Right ventricle myocardium superior (tissue), 1 donor: ENCODE measurements at regions not wholly inside any gene's neighbourhood (a gene's known extent, or its start where the extent isn't known, plus 50 kb on each side); places are given as distances from the start of the nearest gene placed in this dataset.
"Not testable (repeated sequence)": the region's sequence is repeated elsewhere in the genome, so short reads cannot be mapped to it uniquely, and the experiment has no call there.

ENCODE experiments used
- ATAC-seq: fragments of 200-7000 bp; cut with Tn5 transposase; one replicate; pipeline ENCODE4 v1.9.1; 2020; ENCODE audit warnings: mild to moderate bottlenecking; ENCODE audit not compliant: poor library complexity
- DNase-seq: peaks from one replicate; pipeline ENCODE4 v3.0.0-alpha.2; 2020
- intact Hi-C: fragments of 100-400 bp; cut with DNase I; formaldehyde crosslinking; loops from one replicate; pipeline ENCODE4 v1.11.2; 2022
- donor health status: DM: no; HTN: yes; CAD: no; lungs with severe emphysema.

DNA sequence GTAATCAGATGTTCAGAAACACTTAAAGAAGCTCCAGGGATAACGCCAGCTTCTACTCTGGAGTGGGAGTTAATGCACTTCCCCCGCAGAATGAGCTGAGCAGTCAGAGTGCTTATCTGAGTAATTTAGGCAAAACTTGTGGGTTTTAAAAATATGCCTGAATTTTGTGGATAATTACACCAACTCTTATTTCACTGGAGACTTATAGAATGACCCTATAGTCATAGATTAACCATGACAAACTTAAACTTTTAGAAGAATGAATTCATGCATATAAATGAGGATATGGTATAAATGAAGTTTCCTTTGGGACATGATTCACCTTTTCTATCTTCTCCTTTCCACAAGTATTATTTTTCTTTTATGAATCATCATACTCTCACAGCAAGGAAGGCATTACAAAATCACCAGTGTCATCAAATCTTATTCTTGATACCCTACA lies 241.1 kb upstream of the FBXO33 start:
- DNase-seq (no peak), ATAC-seq (no peak)
- intact Hi-C loops, result no loop called here

DNA sequence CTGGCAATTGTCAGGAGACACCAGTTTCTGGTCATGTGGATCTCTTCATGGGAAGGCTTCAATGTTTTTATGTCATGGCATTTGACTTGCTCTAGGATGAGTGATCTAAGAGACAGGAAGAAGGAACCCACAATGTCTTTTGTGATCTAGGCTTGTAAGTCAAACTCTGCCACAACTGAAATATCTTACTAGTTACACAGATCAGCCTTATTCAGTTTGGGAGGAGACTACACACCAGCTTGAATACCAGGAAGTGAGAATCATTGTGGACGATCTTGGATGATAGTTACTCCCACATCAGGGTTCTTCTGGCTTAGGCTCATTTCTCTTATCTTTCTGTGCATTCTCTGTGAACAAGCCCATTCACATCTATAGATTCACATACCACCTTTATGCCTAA lies 236.2 kb upstream of the FBXO33 start:
- ATAC-seq (no peak), DNase-seq (no peak)
- intact Hi-C loops, result no loop called here

DNA sequence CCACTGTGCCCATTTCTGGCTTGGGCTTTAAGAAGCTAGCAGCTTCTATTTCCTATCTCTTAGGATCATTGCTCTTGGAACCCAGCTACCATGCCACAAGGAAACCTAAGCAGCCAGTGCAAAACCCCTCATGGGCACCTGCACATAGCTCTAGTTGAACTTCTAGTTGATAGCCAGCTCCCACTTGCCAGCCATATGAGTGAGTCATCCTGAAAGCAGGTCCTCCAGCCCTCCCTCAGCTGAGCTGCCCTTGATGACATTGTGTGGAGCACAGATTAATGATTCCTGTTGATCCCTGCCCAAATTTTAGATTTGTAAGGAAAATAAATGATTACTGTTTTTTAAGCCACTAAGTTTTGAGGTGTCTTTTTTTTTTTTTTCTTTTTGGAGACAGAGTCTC lies 234.2 kb upstream of the FBXO33 start:
- DNase-seq (no peak), ATAC-seq (no peak)
- intact Hi-C loops, result no loop called here

DNA sequence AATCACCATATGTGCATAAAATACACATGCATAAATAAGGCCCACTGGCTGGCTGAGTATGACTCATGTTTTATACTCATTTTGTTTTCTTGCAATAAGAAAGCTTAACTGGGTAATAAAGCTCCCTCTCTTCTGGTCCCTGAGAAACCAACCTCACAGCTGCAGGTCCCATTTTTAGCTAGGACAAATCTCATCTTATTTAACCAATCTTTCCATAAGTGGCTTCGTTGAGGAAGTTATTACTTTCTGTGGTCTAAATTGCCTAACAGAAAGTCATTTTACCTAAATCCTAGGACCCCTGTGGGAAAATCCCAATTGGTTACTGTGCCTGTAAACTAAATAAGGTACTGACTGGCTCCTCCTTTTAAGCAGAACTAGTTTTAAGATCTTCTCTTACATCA lies 232.8 kb upstream of the FBXO33 start:
- intact Hi-C loops, result no loop called here
- ATAC-seq (no peak), DNase-seq (no peak)

- ATAC-seq (no peak), DNase-seq (no peak)
- intact Hi-C loops, result no loop called here
Measured at GRCh38 chr14:39664646-39665045, 232.4 kb upstream of the FBXO33 start.

DNA sequence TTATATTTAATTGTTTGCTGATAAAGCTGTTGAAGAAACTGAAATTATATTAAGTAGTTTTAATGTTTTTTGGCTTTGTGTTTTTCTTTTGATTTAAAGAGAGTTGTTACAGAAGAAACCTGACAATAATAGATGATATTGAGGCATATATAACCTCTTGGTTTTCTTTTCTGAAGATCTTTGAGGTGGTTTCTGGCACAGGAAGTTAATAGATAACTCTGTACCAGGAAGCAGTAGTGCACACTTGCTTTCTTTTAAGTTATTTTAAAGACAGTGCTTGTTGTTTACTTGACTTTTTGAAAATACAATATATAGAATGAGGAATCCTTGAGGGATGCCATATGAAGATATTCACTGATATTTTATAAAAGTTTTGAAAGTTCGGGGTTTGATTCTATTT lies 209.0 kb upstream of the FBXO33 start:
- ATAC-seq (no peak), DNase-seq (no peak)
- intact Hi-C loops, result no loop called here

DNA sequence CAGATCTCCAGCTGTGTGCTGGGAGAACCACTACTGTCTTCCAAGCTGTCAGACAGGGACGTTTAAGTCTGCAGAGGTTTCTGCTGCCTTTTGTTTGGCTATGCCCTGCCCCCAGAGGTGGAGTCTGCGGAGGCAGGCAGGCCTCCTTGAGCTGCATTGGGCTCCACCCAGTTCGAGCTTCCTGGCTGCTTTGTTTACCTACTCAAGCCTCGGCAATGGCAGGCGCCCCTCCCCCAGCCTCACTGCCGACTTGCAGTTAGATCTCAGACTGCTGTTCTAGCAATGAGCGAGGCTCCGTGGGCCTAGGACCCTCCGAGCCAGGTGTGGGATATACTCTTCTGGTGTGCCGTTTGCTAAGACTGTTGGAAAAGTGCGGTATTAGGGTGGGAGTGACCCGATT lies 206.8 kb upstream of the FBXO33 start:
- ATAC-seq, intact Hi-C loops, DNase-seq: not testable (repeated sequence)

DNA sequence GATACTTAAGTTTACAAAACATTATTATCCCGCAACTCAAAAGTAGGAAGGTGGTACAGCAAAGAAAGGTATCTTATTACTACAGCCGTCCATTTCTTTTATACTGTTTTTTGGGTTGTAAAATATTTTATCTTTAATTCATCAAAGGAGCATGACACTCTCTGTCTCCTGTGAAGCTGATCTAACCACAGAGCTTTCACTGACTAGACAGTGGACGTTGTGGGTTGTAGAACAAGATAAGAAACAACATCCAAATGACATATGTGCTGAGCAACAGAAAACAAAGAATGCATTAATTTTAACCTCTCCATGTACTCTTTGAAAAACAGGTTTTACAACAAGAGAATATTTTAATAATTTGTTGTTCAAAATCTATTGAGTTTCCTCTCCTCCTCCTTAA lies 195.9 kb upstream of the FBXO33 start:
- no peak for ATAC-seq
- intact Hi-C loops, result no loop called here
- DNase-seq, result no peak

DNA sequence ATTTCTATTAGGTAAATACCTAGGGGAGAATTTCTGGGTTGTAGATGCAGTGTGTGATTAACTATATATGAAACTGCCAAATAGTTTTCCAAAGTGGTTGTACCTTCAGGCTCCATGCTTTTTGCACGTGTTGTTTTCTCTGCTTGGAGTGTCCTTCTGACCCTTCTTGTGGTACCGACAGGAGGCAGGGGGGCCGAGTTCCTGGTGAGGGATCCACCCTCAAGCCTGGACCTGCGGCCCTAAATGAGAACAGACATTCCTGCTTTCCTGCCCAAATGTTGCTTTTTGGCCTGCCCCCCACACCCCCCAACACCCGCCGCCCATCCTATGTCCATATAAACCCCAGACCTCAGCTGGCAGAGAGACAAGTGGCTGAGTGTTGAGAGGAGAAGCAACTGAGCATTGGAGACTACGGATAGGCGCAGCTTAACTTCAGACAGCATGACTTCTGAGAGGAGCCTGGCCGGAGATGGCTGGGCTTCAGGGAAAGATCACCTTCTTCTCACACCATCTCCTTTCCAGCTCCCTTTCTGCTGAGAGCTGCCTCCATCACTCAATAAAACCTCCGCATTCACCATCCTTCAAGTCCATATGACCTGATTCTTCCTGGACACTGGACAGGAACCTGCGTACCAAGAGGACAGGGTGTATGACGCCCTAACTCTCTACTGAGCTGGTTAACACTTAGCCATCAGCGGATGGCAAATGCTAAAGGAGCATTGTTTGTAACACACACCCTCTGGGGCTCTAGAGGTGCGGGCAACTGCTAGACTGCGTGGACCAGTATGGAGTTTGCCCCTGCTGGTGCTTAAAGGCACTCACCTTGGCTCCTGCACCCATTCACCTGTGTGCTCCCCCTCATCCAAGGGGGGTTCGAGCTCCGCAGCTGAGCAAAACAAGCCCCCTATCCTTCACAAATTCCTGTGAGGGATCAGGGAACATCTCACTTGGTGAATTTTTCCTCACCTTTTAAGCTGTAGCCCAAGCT lies 194.7 kb upstream of the FBXO33 start:
- intact Hi-C loops, result no loop called here
- DNase-seq, result no peak
- no peak for ATAC-seq

DNA sequence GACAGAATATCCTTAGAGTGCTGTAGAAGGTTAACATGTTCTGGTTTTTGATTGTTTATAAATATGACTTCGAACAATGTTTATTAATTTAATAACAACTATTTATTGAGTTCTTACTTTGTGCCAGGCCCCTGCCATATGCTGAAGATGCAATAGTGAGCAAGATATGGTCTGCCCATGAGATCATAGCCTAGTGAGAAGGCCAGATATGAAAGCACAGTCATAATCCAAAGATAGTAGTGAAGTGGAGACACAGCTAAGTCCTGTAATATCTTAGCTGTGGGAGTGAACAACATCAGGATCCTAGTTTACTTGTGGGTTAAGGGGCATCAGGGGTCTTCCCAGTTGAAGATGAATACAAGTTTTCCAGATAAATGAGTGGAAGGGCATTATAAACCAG lies 189.4 kb upstream of the FBXO33 start:
- ATAC-seq (no peak), DNase-seq (no peak)
- intact Hi-C loops, result no loop called here

DNA sequence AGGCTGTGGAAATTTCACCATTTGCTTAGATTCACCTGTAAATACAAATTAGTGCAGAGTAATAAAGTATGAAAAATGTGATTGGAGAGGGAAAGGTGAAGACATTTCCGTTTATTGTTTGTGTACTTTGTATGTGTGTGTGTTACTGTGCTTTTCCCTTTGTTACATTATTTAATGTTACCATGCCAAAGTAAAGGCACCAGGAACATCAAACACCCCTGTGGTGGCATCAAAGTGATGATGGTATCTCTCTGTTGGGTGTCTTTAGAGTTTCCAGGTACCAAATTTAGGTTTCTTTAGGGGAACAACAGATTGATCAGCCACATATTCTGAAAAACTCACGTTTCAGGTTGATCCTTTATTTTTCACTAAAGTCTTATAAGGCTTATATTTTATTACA lies 189.0 kb upstream of the FBXO33 start:
- no peak for DNase-seq
- ATAC-seq, result no peak
- intact Hi-C loops, result no loop called here

GRCh38 chr14:39617537-39617936 lies 185.3 kb upstream of the FBXO33 start:
- DNase-seq, result no peak
- intact Hi-C loops, result no loop called here

GRCh38 chr14:39615352-39615751 lies 183.1 kb upstream of the FBXO33 start:
- ATAC-seq, result no peak
- intact Hi-C loops, result no loop called here

More at GRCh38 chr14:39617537-39617936, 185.3 kb upstream of the FBXO33 start:
- ATAC-seq, result no peak

GRCh38 chr14:39614297-39614923 lies 182.2 kb upstream of the FBXO33 start:
- DNase-seq (no peak), ATAC-seq (no peak)
- intact Hi-C loops, result no loop called here

More at GRCh38 chr14:39615352-39615751, 183.1 kb upstream of the FBXO33 start:
- DNase-seq, result no peak

- ATAC-seq (no peak), DNase-seq (no peak)
- intact Hi-C loops, result no loop called here
Measured at GRCh38 chr14:39609119-39609518, 176.9 kb upstream of the FBXO33 start.

- intact Hi-C loops, result no loop called here
- no peak for DNase-seq
- ATAC-seq, result no peak
Measured at GRCh38 chr14:39607978-39608377, 175.7 kb upstream of the FBXO33 start.

DNA sequence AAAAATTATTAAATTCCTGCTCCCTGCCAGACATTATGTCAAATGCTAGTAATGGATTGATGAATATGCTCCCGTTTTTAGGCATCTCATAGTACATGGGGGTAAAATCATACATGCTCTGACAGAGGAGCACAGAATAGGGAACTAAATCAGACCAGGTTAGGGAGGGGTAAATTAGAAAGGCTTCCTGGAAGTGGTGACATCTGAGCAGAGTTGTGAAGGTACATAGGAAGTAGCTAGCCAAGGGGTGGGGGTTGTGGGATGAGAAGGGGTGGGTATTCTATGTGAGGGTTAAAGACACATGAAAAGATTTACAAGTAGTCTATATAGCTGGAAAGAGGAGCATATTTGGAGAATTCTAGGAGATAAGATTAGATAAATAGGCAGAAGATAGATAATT lies 171.7 kb upstream of the FBXO33 start:
- ATAC-seq (no peak), DNase-seq (no peak)
- intact Hi-C loops, result no loop called here

DNA sequence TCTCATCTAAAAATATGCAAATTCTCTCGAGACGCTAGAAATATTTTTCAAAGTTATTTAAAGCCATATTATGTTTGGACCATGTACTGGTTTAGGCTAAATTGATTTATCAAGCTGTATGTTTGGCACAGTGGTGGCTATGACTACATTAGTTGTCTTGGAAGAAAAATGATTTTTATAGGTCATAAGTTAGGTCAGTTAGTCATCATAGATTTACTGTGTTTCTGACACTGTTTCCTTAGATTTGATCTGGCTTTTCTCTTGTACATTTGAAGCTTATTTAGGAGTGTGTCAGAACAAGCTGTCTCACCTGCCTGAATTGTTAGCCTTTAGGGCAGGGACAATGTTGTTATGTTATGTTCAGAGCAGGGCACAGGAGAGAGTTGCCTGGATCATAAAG lies 161.1 kb upstream of the FBXO33 start:
- DNase-seq, result no peak
- ATAC-seq, result no peak
- intact Hi-C loops, result no loop called here

DNA sequence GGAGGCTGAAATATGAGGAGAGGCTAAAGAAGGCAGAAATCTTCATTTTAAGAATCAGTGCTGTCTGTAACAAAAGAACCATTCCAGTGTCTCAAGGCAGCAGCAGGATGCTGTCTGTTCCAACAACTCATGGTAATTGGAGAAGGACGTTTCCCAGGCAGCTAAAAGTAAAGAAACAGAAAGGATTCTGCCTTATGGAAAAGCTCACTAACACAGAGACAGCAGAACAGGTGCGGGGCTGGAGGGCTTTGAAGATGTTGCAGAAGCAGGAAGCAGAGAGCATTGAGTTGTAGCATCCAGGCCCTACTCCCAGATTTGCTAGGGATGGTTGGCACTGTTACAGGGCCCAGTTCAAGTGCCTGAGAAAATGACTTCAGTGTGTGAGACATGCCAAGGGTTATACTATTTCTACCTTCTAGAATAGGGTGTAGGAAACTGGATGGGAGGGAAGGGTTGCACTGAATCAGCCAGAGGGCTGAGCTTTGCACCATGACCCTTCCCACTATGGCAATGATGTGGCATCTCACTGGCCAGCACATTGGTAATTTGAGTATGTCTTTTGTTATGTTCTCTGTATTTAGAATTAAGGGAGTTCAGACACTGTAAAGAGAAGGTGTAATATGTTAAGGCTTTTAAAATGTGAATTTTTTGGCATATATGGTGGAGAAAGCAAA lies 160.0 kb upstream of the FBXO33 start:
- DNase-seq, result no peak
- intact Hi-C loops, result no loop called here
- no peak for ATAC-seq

DNA sequence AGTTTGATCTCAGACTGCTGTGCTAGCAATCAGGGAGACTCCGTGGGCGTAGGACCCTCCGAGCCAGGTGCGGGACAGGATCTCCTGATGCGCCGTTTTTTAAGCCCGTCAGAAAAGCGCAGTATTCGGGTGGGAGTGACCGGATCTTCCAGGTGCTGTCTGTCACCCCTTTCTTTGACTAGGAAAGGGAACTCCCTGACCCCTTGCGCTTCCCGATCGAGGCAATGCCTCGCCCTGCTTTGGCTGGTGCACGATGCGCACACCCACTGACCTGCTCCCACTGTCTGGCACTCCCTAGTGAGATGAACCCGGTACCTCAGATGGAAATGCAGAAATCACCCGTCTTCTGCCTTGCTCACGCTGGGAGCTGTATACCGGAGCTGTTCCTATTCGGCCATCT lies 157.6 kb upstream of the FBXO33 start:
- DNase-seq, ATAC-seq, intact Hi-C loops: not testable (repeated sequence)
